ENCODE measurements at regions not wholly inside any gene's neighbourhood (a gene's known extent, or its start where the extent isn't known, plus 50 kb on each side); places are given as distances from the start of the nearest gene placed in this dataset.

DNA sequence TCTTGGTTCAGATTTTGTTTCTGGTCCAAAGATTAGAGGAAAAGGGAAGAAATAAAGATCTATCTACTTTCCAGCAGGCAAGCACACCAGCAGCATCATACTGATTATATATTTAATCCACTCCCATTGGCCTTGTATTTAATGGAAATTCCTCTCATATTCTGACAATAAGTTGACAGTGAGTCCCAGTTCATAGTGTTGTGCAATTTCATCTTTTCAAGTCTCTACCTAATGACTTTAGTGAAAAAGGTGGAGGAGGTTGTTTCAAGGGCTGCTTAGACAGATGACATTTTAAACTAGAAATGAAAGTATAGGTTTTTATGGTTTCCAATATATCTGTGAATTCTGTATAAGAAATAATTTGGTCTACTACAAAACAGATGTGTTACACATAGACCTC lies 298.6 kb downstream of the PABPC4L start:
- no peaks in the 10 kb centered on the region for H3K27me3 ChIP-seq (ENCODE audit: insufficient read depth in 3 of 3, low read length in 2 of 3)
- no peak for DNase-seq
- no peak for TF ChIP-seq CTCF (IDR thresholded peaks at IDR 0.05)
- no peaks in the 10 kb centered on the region for H3K9me3 ChIP-seq
- intact Hi-C loops (cut with DNase I): no loop called here
- H3K4me1 ChIP-seq: no peaks in the 10 kb centered on the region
- no peak for ATAC-seq
- H3K27ac ChIP-seq: no peak overlapping the region
- no peaks in the 10 kb centered on the region for H3K36me3 ChIP-seq (ENCODE audit: insufficient read depth in 1 of 2, low read depth in 1 of 2)
- no peak overlapping the region for H3K4me3 ChIP-seq

DNA sequence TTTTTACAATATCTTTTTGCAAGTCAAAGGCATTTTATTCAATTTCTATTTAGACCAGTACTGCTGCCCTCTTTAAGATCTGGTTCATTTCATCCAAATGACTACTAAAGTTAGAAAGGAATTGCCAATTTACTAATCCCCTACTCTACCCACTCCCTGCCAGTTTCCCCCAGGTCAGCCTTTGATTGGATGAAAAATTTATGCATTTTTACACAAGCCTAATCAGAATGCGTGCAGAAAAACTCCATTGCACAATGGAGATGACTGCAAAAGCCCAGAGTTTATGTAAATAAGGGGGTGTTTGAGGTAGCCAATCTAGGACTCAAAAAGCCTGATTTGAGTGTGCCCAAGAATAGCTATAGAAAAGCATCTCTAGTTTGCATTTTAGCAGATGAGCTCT lies 310.6 kb downstream of the PABPC4L start:
- Histone ChIP-seq H3K27ac (no peak overlapping the region), H3K4me3 (no peak overlapping the region), H3K4me1 (no peaks in the 10 kb centered on the region), H3K9me3 (no peaks in the 10 kb centered on the region), H3K36me3 (ENCODE audit: insufficient read depth in 1 of 2, low read depth in 1 of 2) (no peaks in the 10 kb centered on the region), H3K27me3 (ENCODE audit: insufficient read depth in 3 of 3, low read length in 2 of 3) (no peaks in the 10 kb centered on the region)
- ATAC-seq (no peak), DNase-seq (no peak)
- intact Hi-C loops (cut with DNase I): no loop called here
- no peak for TF ChIP-seq CTCF (IDR thresholded peaks at IDR 0.05)
- WGBS, 3 donors: 65 to 83% (median 76%) methylated on average over 1 of the region's 1 CpG

GRCh38 chr4:133887723-133888122 lies 313.9 kb downstream of the PABPC4L start:
- H3K36me3 ChIP-seq (ENCODE audit: insufficient read depth in 1 of 2, low read depth in 1 of 2): no peaks in the 10 kb centered on the region
- intact Hi-C loops (cut with DNase I): no loop called here
- no peak for ATAC-seq
- no peaks in the 10 kb centered on the region for H3K4me1 ChIP-seq
- WGBS, 3 donors: 35 to 37% (median 37%) methylated on average over 4 of the region's 4 CpGs
- H3K9me3 ChIP-seq: no peaks in the 10 kb centered on the region
- no peak overlapping the region for H3K27ac ChIP-seq
- no peaks in the 10 kb centered on the region for H3K27me3 ChIP-seq (ENCODE audit: insufficient read depth in 3 of 3, low read length in 2 of 3)
- DNase-seq: no peak
- no peak for TF ChIP-seq CTCF (IDR thresholded peaks at IDR 0.05)
- H3K4me3 ChIP-seq: no peak overlapping the region

GRCh38 chr4:133869486-133869885 lies 332.1 kb downstream of the PABPC4L start:
- no peak for ATAC-seq
- H3K4me1 ChIP-seq: no peaks in the 10 kb centered on the region
- H3K27me3 ChIP-seq (ENCODE audit: insufficient read depth in 3 of 3, low read length in 2 of 3): no peaks in the 10 kb centered on the region
- H3K9me3 ChIP-seq: no peaks in the 10 kb centered on the region
- DNase-seq: no peak
- 80 to 90% (median 87%) methylated on average over 3 of the region's 3 CpGs for WGBS, 3 donors
- H3K27ac ChIP-seq: no peak overlapping the region
- TF ChIP-seq CTCF (IDR thresholded peaks at IDR 0.05): no peak
- H3K36me3 ChIP-seq (ENCODE audit: insufficient read depth in 1 of 2, low read depth in 1 of 2): no peaks in the 10 kb centered on the region
- intact Hi-C loops (cut with DNase I): no loop called here
- no peak overlapping the region for H3K4me3 ChIP-seq

- no peak overlapping the region for H3K27ac ChIP-seq
- intact Hi-C loops (cut with DNase I): no loop called here
- H3K4me1 ChIP-seq: no peaks in the 10 kb centered on the region
- DNase-seq: no peak
- no peaks in the 10 kb centered on the region for H3K27me3 ChIP-seq (ENCODE audit: insufficient read depth in 3 of 3, low read length in 2 of 3)
- H3K9me3 ChIP-seq: no peaks in the 10 kb centered on the region
- 64 to 70% (median 68%) methylated on average over 4 of the region's 4 CpGs for WGBS, 3 donors
- TF ChIP-seq CTCF (IDR thresholded peaks at IDR 0.05): no peak
- no peak overlapping the region for H3K4me3 ChIP-seq
- no peaks in the 10 kb centered on the region for H3K36me3 ChIP-seq (ENCODE audit: insufficient read depth in 1 of 2, low read depth in 1 of 2)
- no peak for ATAC-seq
Observed at GRCh38 chr4:133868856-133869255, 332.7 kb downstream of the PABPC4L start.
